Stimulated activated CD8-positive, alpha-beta memory T cell treated with anti-CD3 and anti-CD28 coated beads, Interleukin-7, amount 100 ng/mL, for 24 hours (primary cell): ENCODE measurements at regions not wholly inside any gene's neighbourhood (a gene's known extent, or its start where the extent isn't known, plus 50 kb on each side); places are given as distances from the start of the nearest gene placed in this dataset.

Experiments used
- DNase-seq: peaks from one replicate; pipeline ENCODE4 v3.0.0-alpha.2; 2020; ENCODE audit warnings: low read depth

DNA sequence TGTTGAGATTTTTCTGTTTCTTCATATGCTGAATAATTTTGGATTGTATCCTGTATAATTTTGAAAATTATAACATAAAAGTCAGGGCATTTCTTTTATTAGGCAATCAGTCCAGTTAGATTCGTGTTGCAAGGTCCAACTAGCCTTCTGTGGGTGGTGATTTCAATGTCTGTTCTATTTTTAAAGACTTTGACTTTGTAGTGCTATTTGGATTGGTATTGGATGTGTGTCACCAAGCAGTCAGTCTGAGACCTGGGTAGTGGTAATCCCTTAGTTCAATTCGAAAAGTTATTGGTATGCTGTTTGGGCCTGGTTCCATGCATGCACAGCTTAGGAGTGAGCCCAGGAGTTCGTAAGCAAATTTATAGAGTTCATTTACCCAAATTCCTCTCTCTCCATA, 82.2 kb downstream of the EPDR1 start:
- no peak for DNase-seq

DNA sequence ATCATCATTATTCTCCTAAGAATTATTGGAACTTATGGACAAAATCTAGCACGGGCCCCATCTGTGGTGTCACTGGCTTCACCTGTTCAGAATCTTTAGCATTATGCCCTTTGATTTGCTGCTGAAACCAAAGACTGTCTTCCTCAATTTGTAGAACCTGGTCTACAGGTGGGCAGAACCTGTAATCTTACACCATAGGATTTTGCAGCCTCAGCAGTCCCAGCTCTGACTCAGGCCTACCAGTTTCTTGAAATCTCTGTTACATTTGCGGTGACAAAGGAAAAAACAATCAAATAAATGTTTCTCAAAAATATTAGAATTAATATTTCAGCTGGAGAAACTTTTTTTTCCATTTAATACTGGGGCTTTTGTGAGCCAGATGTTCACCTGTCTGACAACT, 86.1 kb downstream of the EPDR1 start:
- DNase-seq = no peak

DNA sequence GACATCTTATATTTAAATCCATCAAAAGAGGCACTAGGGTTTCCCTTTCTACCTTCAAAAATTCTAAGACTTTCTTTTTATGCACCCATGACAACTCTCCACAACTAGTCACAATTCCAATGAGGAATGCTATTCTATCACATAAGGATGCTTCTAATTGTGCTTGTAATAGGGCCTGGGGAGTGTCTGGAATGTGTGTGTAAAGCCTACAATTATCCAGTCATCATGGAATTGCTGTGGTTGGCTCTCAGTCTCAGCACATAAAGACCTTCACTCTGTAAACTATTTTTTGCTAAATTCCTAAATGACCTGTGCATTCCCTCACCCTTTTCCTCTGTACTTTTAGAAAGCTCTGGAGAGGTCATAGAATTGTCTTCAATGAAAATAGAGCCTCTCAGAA, 86.7 kb downstream of the EPDR1 start:
- DNase-seq = no peak

DNA sequence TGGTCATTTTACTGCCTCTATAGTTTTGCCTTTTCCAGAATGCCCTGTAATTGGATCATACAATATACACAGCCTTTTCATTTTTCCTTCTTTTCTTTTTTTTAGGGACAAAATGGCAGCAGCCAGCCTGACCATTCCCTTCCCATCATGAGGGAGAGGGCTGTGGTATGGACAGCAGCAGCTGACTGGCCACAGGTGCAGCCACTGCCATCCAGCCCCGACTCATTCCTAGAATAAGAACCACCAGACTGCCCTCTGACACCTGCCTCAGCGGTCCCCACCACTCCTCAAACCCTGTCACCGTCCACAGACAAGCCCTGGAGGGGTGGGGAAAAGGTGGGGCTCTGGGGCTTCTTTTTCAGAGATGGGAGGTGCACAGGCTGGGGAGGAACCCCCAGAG, 92.8 kb downstream of the EPDR1 start:
- no peak for DNase-seq

DNA sequence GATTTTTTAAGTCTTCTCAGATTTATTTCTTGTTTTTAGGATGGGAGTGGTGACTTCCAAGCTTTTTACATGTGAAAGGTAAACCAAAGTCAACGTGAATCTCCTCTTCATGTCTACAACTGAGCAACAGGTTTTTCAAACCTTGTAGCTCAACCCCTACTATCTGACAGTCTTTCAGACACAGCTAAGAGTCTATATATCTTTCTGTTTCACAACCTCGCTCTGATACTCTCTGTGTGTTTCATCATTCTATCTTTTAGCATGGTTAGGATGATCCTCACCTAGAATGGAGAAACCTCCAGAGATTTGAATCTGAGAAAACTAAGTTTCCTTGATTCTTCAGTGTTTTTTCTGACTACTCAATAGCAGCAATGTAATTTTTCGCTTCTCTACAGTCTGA, 96.1 kb downstream of the EPDR1 start:
- DNase-seq = no peak

DNA sequence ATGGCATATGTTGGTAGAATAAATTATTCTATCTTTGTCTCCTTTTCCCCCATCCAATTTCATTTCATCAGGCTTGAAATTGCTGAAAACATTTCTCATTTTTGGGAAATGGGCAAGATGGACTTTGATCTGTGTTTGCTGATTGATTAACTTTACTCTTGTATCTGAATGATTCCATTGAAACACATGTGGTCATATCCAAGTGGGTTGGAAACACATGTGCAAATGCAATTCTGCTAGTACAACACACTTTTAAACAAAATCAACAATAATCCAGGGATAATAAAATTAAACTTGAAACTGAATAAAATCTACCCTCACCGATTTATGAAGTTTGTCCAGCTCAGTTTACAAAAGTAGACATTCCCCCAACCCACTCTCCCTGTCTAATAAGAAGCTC, 96.9 kb downstream of the EPDR1 start:
- no peak for DNase-seq

DNA sequence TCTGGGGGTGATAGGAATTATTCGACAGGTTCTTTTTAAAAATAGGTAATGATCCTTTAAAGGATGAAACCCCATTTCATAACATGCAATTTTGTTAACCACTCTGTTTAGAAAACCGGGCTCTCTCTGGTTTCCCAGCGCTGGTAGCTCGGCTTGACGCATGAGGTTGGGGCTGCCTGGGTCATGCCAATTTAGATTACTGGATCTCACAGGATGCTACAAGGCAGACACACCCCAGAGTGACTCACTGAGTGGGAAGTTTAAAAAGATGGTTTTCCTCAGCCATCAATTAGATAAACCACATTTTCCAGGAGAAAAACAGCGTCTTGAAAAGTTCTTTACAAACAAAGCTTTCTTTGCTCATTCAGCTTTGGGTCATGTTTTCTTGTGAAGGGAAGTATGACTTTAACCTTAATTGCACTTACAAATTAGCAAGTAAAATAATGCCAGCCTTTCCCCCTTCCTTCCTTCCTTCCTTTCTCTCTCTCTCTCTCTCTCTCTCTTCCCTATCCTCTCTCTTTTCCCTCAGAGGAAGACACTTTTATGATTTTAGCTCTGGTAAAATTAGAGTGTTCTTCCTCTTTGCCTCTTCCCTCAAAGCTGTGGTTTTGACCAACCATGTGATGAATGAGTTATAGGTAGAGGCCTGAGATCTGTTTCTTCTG, 99.8 kb downstream of the EPDR1 start:
- DNase-seq = no peak

DNA sequence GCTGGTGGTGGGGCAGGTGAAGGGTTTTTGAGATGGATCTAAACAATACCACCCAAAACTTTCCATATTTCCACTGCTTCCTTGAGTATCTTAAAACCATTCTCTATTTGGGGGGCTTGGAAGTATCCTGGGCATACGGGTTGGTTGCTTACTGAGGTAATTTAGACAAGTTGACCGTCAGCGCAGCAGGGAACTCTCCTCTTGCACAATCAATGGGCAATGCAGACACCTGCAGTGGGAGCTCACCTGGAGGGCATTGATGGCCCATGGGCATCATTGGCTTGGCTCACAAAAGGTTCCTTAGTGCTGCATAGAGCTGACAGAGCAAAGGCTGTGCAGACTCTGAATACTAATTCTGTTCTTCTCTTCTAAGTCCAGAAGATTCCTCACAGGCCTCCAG, 101.5 kb downstream of the EPDR1 start:
- DNase-seq = no peak

DNA sequence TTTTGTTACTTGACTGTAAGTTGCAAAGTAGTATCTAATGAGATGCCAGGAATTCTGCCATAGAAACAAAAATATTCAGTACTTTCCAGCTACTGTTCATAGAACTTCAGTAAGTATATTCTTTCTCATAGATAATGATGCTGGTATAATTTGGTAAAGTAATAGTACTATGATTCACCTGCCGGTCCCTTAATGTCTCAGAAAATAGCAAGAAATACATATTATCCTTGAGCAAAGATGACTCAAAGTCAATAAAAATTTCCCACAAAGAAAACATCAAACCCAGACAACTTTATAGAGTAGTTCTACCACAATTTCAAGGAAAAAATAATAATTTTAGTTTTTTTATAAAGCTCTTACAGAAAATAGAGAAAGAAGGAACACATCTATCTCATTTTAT, 105.4 kb downstream of the EPDR1 start:
- no peak for DNase-seq

DNA sequence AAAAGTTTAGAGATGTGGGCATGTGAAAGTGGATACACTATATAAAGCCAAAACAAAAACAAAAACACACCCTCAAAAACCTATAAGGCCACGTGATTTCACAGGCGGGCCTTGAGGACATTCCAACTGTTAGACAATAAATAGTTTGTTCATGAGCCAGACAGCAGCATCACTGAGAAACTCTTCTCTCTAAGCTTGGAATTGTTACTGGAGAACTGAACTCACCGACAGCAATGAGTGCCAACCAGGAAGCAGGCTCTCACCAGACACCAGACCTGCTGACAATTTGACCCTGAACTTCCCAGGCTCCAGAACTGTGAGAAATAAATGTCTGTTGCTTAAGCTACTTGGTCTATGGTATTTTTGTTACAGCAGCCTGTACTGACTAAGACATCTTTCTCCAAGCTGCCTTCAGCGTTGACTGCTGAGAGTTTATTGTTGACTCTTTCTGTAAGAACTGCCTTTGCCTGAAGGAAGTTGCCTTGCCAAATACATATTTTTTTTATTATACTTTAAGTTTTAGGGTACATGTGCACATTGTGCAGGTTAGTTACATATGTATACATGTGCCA, 107.5 kb downstream of the EPDR1 start:
- DNase-seq = no peak

DNA sequence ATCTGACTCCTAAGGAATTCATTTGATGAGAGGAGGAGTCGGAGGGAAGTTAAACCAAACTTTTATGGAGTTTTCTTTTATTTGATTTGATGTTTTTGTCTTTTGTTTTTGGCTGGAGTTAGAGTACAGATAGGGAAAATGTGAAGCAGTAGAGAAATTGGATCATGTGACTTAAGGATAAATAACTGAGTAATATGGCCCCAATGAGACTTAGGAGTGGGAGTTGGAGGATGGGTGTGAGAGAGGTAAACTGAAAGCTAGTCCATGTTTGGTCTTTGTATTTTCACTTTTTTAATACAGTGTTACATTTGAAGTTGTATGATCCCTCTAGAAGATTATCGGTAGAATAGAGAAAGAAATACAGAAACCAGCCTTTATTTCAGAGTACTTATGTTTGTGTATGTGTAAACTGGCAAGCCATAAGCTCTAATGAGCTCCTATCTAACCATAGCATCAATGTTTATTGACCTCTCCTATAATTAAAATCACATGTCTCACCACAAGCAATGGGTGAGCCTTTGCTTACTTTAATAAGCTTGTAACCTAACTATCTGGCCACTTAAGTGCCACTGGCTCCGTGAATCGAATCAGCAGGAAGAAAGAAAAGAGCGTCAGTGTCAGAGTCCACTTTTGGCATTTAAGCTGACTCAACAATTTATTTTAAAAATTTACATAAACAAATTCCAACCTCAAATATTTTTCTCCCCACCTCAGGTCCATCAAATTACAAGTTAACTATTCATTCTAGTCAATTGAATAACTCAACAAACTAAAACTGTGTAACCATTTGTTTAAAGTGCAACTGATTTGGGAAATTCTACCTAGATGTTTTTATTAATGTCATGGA, 113.8 kb downstream of the EPDR1 start:
- DNase-seq = no peak

DNA sequence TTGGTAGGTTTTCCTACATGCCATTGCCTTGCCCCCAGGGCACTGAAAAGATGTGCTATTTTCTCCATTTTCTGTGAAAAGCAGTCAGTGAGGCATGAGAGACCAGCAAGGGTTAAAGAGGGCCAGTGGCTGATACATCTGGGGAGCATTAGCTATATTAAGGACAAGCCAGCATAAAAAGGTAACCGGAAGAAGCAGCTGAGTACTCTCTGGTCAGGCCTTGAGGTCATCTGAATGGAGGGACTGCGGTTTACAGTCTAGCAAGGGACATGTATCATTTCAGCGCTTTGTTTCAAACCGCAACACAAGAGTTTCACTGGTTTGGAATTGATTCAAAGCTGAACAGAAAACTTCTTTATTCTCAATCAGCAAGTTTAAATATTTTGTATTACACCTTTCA, 120.4 kb downstream of the EPDR1 start:
- DNase-seq = no peak

DNA sequence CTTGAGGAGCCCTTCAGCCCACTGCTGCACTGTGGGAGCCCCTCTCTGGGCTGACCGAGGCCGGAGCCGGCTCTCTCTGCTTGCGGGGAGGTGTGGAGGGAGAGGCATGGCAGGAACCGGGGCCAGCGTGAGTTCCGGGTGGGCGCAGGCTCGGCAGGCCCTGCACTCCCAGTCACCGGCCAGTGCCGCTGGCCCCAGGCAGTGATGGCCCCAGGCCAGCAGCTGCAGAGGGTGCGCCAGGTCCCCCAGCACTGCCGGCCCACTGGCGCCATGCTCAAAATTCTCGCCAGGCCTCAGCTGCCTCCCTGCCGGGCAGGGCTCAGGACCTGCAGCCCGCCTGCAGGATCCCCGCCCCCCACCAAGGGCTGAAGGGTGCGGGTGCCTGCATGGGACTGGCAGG, 128.4 kb upstream of the STARD3NL start:
- no peak for DNase-seq

DNA sequence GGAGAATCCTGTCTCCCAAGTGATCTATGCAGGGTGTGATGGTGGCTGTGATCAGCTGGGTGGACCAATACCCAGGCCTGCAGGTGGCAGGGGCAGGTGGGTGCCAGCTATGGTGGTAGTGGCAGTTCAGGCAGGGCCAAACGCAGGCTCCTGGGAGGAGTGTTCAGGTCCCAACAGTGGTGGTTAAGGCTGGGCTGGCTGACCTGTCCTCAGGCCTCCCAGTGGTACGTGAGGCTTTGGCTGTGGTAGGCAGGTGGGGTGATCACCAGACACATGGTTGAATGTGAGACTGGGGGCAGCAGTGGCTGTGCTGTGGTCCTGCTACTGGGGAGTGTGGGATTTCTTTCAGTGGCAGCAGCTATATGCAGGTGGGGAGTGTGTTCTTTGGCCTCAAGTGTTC, 126.7 kb upstream of the STARD3NL start:
- no peak for DNase-seq

DNA sequence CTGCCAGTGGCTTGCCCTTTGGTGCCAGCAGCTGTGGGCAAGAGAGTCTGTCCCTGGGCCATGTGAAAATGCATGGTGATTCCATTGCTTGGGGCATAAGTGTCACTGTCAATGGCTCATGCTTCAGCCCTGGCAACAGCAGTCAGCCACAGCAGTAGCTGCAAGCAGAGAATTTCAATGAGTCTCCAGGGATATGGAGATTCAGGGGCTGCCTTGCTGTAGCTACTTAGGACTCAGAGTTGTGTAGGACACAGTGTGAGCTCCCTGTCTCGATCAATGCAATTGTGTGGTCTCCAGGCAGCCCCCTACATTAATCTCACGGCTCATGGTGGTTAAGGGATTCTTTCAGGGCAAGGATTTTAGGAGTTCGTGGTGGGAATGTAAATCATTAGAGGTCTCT, 126.3 kb upstream of the STARD3NL start:
- DNase-seq = no peak

DNA sequence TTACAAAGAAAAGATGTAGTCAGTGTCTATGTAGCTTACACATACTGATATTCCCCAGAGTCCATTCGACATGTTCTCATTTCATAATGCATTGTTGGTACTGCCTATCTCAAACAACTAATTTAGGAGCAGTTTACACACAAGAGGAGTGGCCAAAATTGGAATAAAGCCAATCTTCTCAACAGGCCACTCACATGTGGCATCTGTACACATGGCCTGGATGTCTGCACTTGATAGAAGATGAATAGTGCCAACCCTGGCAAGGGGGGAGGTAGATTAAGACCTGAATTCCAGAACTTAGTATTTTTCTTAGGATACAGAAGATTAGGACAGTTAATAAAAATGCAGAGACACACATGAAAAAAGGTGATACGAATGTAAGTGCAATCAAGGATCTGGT, 125.3 kb upstream of the STARD3NL start:
- no peak for DNase-seq

DNA sequence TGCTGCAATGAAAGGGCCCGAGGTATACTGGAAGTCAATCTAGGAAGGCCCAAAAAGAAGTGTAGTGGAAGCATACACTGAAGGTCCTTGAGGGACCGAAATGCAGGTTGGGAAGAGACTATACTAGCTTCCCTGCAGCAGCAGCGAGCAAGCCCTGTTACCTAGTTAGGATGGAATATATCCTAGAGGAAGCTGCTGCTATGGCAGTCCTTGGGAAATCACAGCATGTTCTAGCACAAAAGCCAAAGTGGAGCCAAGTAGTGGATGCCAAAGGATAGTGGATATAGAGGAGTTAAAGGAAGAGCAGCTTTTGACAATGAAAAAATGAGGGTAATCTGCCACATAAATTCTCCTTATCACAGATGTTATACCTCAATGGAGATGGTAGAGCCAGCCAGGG, 123.8 kb upstream of the STARD3NL start:
- DNase-seq = no peak

DNA sequence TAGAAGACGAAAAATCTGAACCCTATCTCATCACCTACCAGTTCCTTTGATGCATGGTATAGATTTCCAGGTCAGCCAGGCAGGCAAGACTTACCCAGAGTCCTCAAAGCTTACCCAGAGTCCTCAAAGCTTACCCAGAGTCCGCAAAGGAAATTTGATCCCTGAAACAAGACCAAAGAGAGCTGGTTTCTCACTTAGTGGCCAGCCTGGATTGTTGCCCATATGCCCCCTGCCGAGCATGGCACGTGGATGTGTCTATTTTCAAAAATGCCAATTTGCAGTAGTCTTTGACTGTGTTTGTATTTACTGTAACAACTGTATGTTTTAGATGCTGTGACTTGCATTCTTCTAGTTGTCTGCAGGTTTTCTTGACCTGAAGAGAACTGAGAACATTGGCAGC, 120.2 kb upstream of the STARD3NL start:
- no peak for DNase-seq

DNA sequence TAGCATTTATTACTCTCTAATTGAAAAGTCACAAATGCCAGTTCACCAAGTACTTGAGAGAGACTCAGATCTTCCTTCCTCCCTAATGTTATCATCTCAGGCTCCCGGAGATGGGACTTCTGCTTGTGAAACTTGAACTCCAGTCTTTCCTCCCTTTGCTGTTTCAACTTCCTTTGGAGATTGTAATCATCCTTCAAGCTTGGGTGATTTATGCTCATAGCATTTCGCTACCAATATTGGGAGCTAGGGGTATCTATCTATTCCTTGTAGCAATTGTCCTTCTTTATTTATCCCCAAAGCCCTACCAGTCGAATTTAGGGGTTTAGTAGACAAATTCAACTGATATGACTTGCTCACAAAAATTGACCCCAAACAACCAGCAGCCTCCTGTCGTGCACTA, 117.9 kb upstream of the STARD3NL start:
- no peak for DNase-seq

DNA sequence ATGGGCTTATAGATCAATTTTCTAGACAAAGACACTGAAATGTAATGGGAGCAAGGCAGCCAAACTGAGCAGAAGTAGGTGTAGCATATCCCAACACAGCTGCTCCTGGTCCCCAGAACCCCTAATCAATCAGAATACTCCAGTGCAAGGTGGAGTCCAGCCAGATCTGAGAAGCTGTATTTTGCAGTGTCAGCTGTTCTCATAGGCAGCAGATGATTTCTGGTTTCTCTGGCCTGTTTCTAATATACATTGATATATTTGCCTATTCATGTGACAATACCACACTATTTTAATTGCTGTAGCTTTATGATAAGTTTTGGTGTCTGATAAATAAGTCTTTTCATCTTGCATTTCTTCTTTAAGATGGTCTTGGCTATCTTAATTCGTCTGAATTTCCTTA, 117.4 kb upstream of the STARD3NL start:
- no peak for DNase-seq

DNA sequence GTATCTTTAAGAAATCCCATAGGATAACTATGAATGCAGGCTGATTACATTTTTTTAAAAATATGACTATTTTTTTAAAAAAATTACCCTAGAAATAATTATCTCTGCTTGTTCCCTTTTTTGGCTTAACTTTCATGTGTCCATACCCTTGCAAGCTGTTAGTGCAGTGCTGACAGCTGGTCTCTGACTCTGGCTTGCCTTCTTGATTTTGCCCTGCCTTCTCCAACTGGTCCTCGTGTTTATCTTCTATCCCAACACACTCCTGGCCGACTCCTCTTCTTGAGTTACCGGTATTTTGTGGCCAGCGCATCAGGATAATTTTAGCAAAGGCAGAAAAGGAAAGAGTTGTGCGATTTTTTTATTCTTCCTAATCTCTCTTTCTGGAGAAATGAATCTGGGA, 111.7 kb upstream of the STARD3NL start:
- DNase-seq = no peak

DNA sequence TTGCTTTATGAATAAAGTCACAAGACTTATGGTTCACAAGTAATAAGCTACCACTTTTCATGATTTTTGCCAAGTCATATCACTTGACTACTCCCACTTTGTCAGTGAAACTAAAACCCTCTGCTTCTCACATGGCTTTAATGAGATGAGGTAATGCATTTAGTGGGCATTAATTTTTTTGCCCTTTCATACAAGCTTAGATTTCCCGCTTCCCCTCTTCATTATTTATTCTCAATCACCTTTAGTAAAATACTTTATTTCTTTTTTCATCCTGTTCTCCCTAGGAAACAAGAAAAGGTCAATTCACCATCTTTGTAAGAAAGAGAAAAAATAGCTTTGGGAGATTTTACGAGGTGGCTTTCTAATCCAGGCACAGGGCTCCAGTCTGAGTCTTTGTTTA, 109.6 kb upstream of the STARD3NL start:
- no peak for DNase-seq

DNA sequence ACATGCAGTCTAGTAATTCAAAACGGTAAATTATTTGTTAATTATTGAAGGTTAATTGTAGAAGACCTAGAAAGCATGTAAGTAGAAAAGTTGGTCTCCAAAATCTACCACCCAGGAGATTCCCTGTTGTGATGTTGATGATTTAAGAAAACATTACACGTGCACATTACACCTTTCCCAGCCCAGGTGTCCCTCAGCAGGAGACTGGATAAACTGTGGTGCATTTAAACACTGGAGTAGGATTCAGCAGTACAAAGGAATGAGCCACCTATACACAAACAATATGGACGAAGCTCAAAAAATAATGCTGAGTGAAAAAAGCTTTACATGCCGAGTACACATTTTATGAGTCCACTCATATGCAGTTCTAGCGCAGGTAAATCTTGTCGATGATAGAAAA, 109.0 kb upstream of the STARD3NL start:
- DNase-seq = no peak

DNA sequence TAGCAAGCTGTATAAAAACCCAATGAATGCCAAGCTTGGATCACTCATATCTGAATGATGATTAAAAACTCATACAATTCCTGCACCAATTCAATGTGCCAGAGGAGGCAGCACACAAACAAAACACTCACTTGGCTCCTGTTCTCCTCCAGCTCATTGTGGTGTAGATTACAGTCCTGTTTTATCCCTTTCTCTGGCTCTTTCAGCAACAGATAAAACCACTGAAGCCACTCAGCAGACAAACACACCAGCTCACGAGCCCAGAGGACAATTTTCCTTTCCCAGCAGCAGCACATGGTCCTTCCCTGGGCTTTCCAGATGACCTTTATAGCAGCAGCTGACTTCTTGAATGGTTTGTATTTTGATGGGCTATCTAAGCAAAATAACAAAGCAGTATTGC, 107.3 kb upstream of the STARD3NL start:
- no peak for DNase-seq
